ENCODE measurements at regions not wholly inside any gene's neighbourhood (a gene's known extent, or its start where the extent isn't known, plus 50 kb on each side); places are given as distances from the start of the nearest gene placed in this dataset.

- TF ChIP-seq REST (IDR thresholded peaks at IDR 0.05; ENCODE audit: borderline replicate concordance) (no peak), CTCF (IDR thresholded peaks at IDR 0.05; ENCODE audit: poor library complexity, severe bottlenecking) (no peak), MXI1 (conservative IDR thresholded peaks at IDR 0.05; ENCODE audit: poor library complexity, severe bottlenecking) (no peak), RAD21 (conservative IDR thresholded peaks at IDR 0.05) (no peak), POLR2AphosphoS5 (IDR thresholded peaks at IDR 0.05) (no peak), TAF1 (IDR thresholded peaks at IDR 0.05; ENCODE audit: low read depth) (no peak), SMC3 (conservative IDR thresholded peaks at IDR 0.05; ENCODE audit: poor library complexity) (no peak), EP300 (conservative IDR thresholded peaks at IDR 0.05; ENCODE audit: poor library complexity, severe bottlenecking) (no peak), EZH2 (IDR thresholded peaks at IDR 0.05; ENCODE audit: borderline replicate concordance, insufficient read depth, low read length, poor library complexity, severe bottlenecking) (no peak)
Observed at GRCh38 chr3:8103954-8104353, 397.7 kb upstream of the LMCD1 start.
